ENCODE measurements at regions not wholly inside any gene's neighbourhood (a gene's known extent, or its start where the extent isn't known, plus 50 kb on each side); places are given as distances from the start of the nearest gene placed in this dataset.

- TF ChIP-seq CTCF (IDR thresholded peaks at IDR 0.05; ENCODE audit: low read depth, low read length, poor library complexity, severe bottlenecking) (no peak), EZH2phosphoT487 (IDR thresholded peaks at IDR 0.05; ENCODE audit: borderline replicate concordance, low read length) (no peak)
Measured at GRCh38 chr1:177705839-177706238, 264.0 kb downstream of the SEC16B start.

All from DOHH2 (cell line).